ENCODE measurements at regions not wholly inside any gene's neighbourhood (a gene's known extent, or its start where the extent isn't known, plus 50 kb on each side); places are given as distances from the start of the nearest gene placed in this dataset.

DNA sequence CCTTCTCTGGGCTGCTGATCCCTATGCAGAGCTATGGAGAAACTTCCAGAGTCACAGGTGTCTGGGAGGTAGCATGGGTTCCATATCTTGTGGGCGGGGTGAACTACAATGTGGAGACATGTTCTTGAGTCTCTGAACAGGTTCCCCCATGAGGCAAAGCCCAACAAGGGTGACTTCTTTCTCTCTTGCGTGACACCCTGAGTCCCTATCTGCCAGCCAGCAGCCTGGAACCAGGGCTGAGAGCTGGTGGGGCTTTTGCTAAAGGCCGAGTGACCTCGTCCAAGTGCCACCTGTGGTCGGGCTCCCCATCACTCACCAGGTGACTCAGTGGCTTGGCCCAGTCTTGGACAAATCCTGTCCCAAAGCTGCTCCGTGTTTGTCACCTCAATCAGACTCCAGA is 88.0 kb upstream of the ZNF536 start:
- TF ChIP-seq, protein P1, sequence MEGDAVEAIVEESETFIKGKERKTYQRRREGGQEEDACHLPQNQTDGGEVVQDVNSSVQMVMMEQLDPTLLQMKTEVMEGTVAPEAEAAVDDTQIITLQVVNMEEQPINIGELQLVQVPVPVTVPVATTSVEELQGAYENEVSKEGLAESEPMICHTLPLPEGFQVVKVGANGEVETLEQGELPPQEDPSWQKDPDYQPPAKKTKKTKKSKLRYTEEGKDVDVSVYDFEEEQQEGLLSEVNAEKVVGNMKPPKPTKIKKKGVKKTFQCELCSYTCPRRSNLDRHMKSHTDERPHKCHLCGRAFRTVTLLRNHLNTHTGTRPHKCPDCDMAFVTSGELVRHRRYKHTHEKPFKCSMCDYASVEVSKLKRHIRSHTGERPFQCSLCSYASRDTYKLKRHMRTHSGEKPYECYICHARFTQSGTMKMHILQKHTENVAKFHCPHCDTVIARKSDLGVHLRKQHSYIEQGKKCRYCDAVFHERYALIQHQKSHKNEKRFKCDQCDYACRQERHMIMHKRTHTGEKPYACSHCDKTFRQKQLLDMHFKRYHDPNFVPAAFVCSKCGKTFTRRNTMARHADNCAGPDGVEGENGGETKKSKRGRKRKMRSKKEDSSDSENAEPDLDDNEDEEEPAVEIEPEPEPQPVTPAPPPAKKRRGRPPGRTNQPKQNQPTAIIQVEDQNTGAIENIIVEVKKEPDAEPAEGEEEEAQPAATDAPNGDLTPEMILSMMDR (IDR thresholded peaks at IDR 0.05): no peak
- TF ChIP-seq POLR2A (IDR thresholded peaks at IDR 0.05): no peak

Data from body of pancreas (tissue), 4 donors.